HG03139 (cell line): ENCODE measurements at regions not wholly inside any gene's neighbourhood (a gene's known extent, or its start where the extent isn't known, plus 50 kb on each side); places are given as distances from the start of the nearest gene placed in this dataset.
"Not testable (repeated sequence)": the region's sequence is repeated elsewhere in the genome, so short reads cannot be mapped to it uniquely, and the experiment has no call there.

ENCODE experiments used
- ATAC-seq: cut with Tn5 transposase; IDR thresholded peaks from one replicate; pipeline ENCODE4 v1.9.1; 2021; ENCODE audit not compliant: unreplicated experiment

DNA sequence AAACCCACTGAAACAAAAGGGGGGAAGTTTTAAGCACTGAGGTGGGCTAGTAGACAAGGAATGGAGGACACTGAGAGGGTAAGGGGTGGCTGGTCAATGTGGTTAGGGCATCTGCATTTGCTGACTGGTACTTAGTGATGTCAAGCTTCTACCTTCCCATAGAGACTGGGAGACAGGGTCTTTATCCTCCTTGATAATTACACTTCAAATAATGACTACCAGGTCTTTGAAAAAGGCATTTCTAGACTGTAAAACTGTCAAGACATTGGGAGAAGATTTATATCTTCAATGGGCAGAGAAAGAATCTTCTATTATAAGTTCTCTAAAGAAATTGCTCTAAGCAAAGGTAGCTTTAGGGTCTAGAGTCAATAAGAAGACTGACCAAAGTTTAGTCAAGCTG is 1490.8 kb upstream of the PCDH20 start:
- ATAC-seq: no peak

DNA sequence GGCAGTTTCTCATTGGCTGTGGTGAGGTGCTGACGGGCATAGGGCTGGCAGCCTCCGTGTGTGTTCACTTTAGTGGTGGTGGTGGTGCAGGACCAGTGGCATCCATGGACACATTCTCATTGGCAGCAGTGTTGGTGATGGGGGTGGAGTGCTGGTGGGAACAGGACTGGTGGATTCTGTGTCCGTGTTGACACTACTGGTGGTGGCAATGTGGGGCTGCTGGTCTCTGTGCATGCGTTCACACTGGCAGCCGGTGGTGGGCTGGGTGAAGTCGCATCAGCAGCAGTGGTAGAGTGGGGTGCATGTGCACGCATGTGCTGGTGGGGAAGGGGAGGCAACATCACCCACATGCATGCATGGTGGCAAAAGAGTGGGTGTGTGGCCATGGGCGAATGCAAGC is 1471.4 kb upstream of the PCDH20 start:
- no peak for ATAC-seq

DNA sequence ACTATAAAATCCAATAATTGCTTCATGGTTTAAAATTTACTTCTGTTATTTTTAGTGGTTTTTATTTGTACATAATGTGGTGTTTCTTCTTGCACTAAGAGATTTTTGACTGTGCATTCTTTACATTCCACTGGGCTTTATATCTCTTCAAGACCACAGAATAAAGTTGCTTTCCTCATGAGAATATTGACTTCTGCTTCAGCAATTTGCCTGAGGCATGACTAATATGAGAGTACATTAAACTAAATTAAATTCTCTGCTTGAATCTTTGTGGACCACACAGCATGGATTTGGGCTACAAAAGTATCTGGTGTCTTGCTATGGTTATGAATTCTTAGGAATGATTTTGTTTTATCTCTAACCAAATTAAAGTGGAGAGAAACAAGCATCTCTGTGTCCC is 1463.4 kb upstream of the PCDH20 start:
- no peak for ATAC-seq

DNA sequence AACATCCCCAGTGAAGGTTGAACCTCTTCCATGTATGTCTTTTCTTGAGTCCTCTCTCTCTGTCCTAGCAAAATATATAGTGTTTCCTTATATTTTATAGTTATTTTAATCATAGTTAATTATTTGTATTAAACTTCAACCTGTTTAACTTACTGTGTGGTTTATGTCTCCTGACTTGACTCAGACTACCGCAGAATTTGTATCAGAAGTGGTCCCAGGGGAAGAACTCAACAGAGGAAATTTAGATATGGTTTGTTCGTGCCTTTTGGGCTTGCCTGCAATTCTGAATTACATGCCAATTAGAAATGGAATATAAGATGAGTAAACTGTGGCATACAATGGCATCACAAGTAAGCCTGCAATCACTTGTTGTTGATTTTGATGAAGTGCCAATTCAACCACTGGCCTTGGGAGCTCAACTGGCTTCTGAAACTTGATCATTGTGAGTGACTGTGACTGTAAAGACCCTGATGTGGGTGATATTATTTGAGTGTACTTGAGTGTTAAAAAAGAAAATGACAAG is 1459.5 kb upstream of the PCDH20 start:
- no peak for ATAC-seq

GRCh38 chr13:62850331-62850730 is 1434.7 kb upstream of the PCDH20 start:
- no peak for ATAC-seq

- no peak for ATAC-seq
Observed at GRCh38 chr13:62847520-62847919, 1431.9 kb upstream of the PCDH20 start.

DNA sequence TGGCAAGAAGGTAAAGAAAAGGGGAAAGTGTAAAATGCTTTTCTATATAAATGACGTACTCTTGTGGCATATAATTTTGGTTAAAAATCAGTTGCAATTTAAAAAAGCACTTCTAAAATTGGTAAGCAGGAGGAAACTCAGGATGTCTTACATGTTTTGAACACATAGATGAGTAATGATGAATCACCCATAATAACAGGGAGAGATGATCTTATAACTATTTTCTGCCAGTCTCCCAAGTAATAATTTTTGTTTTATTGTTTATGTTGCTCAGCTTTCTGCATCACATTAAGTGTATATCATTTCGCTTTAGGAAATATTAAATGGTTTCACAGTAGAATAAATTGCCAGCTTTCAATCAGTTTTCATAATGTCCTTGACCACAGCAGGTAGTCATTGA is 1430.7 kb upstream of the PCDH20 start:
- no peak for ATAC-seq

GRCh38 chr13:62839338-62839737 is 1423.7 kb upstream of the PCDH20 start:
- ATAC-seq: no peak

DNA sequence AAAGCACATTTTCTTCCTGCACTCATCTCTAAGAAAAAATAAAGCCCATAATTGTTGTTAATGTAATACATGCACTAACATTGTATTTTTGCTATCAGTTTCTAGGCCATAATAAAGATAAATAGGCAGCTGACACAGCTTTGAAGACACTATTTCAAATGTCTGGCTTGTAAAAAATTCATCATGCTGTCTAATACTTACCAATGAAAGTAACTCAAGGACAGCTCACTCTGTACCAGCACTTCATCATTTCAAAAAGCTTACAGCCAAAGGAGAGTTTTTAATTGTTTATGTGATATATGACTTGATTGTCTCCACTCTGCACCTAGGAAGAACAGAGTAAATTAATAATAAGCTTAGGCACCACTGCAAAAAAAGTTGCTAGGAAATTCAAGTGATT is 1423.3 kb upstream of the PCDH20 start:
- no peak for ATAC-seq

GRCh38 chr13:62837895-62838294 is 1422.2 kb upstream of the PCDH20 start:
- ATAC-seq: no peak

GRCh38 chr13:62829486-62829885 is 1413.8 kb upstream of the PCDH20 start:
- no peak for ATAC-seq

DNA sequence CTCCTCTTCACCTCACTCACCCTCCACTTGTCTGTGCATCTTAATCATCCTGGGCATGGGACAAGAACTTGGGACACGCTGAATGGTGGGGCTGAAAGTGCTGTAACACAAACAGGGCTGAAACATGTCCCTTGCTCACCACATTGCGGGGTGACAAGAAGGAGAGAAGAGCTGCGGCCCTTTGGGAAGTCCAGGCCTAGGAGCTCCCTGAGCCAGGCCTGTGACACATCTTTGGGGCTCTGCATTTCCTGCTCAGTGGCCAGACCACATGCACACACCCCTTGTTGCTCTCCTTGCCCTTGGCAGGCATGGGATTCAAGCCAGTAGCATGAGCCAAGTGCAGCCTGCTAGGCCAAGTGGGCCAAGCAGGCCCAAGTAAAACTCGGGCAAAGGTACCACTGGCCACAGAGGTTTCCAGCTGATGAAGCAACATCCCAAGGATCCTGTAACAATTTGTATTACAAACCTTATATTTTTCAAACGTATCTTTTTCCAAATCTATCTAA is 1384.3 kb upstream of the PCDH20 start:
- ATAC-seq: no peak

DNA sequence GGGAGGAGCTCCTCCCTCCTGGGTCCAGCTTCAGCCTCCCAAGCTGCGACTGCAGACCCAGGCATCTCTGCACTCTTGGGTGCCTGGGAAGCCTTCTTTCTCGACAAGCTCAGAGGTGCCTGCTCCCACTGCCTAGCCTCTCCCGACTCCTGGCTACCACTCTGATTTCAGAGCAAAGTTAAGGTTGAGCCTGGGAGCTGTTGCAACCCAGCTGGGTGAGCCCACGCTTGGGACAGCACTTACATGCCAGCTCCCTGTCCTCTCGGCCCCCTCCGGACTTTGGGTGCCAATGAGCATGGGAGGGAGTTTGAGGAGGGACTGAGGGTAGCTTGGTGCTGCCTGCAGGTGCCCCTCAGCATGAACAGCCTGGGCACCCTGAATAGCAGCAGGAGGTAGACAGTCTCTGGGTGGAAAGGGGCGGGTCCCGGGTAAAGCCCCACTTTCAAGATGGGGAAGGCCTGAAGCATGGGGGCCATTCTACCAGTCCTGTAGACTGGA is 1383.4 kb upstream of the PCDH20 start:
- no peak for ATAC-seq

DNA sequence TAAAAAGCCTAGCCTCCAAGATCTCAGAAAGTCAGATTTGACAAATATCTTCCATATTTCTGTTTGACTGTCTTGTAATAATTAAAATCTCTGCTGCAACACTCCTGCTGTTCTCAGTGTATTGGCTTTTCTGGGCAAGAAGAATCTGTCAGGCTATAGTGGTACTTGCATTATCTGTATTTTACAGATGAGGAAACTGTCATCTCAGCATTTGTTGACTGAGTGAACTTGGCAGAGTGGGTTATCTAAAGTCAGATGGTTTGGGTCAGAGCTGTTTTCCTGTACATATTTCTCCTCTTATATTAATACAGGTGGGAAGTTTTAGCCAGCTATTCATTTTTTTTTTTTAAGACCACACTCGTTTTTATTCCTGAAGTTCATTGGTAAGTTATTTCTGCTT is 1378.2 kb upstream of the PCDH20 start:
- ATAC-seq: no peak

DNA sequence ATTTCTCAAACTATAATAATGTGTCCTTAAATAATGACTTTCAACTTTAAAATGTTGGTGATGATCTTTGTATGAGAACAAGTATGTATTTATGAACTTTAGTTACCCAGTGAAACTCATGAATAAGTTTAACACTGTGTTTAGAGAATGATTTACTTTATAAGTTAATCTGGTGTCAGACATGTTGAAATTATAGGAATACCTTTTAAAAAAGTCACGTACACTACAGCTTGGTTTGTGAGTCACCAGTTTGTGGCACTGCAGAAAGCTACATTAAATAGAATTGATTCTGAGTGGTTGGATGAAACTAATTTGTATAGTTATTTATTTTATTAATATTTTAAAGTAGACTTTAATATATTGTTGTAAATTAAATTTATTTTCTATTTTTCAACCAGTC is 1366.2 kb upstream of the PCDH20 start:
- ATAC-seq: no peak

DNA sequence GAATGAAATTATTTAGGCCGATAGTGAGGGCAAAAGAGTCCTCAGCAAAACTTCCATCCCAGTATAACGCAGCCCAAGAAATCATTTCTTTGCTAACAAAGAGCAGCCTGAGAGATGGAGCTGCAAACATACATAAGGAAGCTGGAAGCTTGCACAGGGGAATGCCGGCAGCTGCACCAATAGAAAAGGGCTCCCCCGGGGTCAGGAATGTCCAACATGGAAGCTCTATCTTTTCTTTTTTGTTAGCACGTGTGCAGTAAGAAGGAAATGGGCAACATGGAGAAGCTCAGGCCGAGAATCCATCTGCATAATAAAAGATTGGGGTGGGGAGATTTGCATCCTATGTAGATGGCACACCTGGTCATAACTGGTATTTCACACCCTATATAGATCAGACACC is 1363.5 kb upstream of the PCDH20 start:
- no peak for ATAC-seq

DNA sequence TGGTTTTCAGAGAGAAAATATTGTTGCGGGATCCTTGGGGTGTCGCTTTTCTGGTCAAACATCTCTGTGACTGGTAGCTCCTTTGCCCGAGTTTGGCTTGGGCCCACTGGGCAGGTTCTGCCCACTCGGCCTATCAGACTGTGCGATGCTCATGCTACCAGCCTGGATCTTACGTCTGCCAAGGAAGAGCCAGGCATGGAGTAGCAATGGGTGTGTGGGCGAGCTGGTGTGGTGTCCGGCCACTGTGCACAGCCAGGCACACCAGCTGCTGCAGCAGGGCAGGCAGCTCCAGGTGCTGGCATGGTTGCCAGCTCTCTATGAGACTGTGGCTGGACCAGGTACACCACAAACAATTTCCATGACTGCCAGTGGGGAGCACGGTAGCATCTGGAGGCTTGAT is 1351.8 kb upstream of the PCDH20 start:
- no peak for ATAC-seq

- ATAC-seq: no peak
Observed at GRCh38 chr13:62760724-62761123, 1345.1 kb upstream of the PCDH20 start.

- ATAC-seq: no peak
Observed at GRCh38 chr13:62747629-62748028, 1332.0 kb upstream of the PCDH20 start.

DNA sequence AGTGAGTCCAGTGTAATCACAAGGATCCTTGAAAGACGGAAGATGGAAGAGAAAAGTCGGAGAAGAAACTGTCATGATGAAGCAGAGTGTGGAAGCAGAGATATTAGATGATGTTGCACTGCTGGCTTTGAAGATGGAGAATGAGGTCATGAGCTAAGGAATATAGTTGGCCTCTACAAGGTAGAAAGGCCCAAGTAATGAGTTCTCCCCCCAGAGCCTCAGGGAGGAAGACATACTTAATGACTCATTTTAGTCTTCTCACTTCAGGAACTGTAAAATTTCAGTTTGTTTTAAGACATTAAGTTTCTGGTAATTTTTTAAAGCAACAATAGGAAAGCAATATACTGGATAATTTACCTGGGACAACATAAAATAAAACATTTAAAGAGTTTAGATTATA is 1331.5 kb upstream of the PCDH20 start:
- no peak for ATAC-seq

DNA sequence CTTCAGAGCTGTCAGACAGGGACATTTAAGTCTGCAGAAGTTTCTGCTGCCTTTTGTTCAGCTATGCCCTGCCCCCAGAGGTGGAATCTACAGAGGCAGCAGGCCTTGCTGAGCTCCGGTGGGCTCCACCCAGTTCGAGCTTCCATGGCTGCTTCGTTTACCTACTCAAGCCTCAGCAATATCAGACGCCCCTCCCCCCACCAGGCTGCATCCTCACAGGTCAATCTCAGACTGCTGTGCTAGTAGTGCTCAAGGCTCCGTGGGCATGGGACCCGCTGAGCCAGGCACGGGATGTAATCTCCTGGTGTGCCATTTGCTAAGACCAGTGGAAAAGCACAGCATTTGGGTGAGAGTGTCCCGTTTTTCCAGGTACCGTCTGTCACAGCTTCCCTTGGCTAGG is 1314.1 kb upstream of the PCDH20 start:
- ATAC-seq: not testable (repeated sequence)

DNA sequence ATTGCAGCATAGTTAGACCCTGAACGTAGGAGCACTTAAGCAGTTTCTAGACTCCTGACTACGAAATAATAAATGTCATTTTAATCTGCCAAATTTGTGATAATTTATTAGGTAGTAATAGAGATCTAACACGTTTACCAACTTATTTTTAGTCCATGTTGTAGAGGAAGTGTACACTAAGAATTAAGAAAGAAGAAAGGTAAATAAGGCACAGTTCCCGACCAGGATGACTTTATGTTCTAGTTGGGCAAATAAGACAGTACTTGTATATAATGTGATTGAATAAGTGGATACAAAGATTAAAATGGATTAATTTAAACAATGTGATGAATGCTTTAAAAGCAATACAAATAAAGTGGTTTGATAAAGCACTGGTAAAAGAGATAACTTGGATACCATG is 1306.2 kb upstream of the PCDH20 start:
- no peak for ATAC-seq

- not testable (repeated sequence) for ATAC-seq
Observed at GRCh38 chr13:62711948-62712347, 1296.3 kb upstream of the PCDH20 start.
